HepG2 (cell line): ENCODE measurements at regions not wholly inside any gene's neighbourhood (a gene's known extent, or its start where the extent isn't known, plus 50 kb on each side); places are given as distances from the start of the nearest gene placed in this dataset.

ENCODE experiments used
- ATF1 ChIP-seq: IDR thresholded peaks from 2 replicates; pipeline ENCODE4 v1.6.1; 2016; ENCODE audit warnings: mild to moderate bottlenecking, control low read depth
- CERS6 ChIP-seq: sonication (generic); formaldehyde crosslinking; IDR thresholded peaks from 2 replicates; pipeline ENCODE4 v1.5.0; 2020; ENCODE audit warnings: missing genetic modification reagents
- CHD4 ChIP-seq: fragments of 200-600 bp; sonication (generic); IDR thresholded peaks from 2 replicates; pipeline ENCODE4 v1.7.0; 2017; ENCODE audit warnings: mild to moderate bottlenecking, low read length, borderline replicate concordance
- DMTF1 ChIP-seq: sonication (generic); formaldehyde crosslinking; IDR thresholded peaks from 2 replicates; pipeline ENCODE4 v1.4.0; 2020; ENCODE audit warnings: mild to moderate bottlenecking, missing genetic modification reagents
- EP300 ChIP-seq, 3 experiments: sonication (generic) in 1 of 3; formaldehyde crosslinking in 1 of 3; IDR thresholded peaks; 2 replicates each; pipeline versions ENCODE4 v1.5.1 to v1.6.1; 2011 to 2020; ENCODE audit warnings: low read depth in 2 of 3, low read length in 2 of 3, borderline replicate concordance in 1 of 3, improper control_type of control experiment in 1 of 3, mild to moderate bottlenecking in 1 of 3, missing genetic modification reagents in 1 of 3, moderate library complexity in 1 of 3
- IKZF4 ChIP-seq: sonication (generic); formaldehyde crosslinking; IDR thresholded peaks from 2 replicates; pipeline ENCODE4 v1.5.1; 2020; ENCODE audit warnings: borderline replicate concordance, mild to moderate bottlenecking, low read depth, missing genetic modification reagents; ENCODE audit errors: not compliant biosample characterization
- ISX ChIP-seq: sonication (generic); formaldehyde crosslinking; conservative IDR thresholded peaks from 2 replicates; pipeline ENCODE4 v1.5.0; 2020; ENCODE audit warnings: missing genetic modification reagents
- MAFK ChIP-seq, 2 experiments: IDR thresholded peaks in 1 of 2; conservative IDR thresholded peaks in 1 of 2; 2 replicates each; pipeline ENCODE4 v1.6.1; 2011; ENCODE audit warnings: improper control_type of control experiment in 2 of 2, low read length in 2 of 2
- MTA3 ChIP-seq: sonication (generic); formaldehyde crosslinking; IDR thresholded peaks from 2 replicates; pipeline ENCODE4 v1.4.0; 2020; ENCODE audit warnings: missing genetic modification reagents
- NAIF1 ChIP-seq: sonication (generic); formaldehyde crosslinking; IDR thresholded peaks from 2 replicates; pipeline ENCODE4 v1.5.0; 2020; ENCODE audit warnings: mild to moderate bottlenecking, missing genetic modification reagents, borderline replicate concordance
- PAXIP1 ChIP-seq: sonication (generic); formaldehyde crosslinking; conservative IDR thresholded peaks from 2 replicates; pipeline ENCODE4 v1.4.0; 2020; ENCODE audit warnings: mild to moderate bottlenecking, missing genetic modification reagents, moderate library complexity
- SP4 ChIP-seq: sonication (generic); formaldehyde crosslinking; IDR thresholded peaks from 2 replicates; pipeline ENCODE4 v1.8.1; 2023; ENCODE audit warnings: mild to moderate bottlenecking, missing genetic modification reagents
- U2AF2 ChIP-seq: fragments of 200-400 bp; formaldehyde crosslinking; IDR thresholded peaks from 2 replicates; pipeline ENCODE4 v1.6.1; 2017; ENCODE audit warnings: low read depth, mild to moderate bottlenecking, low read length
- ZFX ChIP-seq: sonication (generic); formaldehyde crosslinking; IDR thresholded peaks from 2 replicates; pipeline ENCODE4 v1.4.0; 2020; ENCODE audit warnings: mild to moderate bottlenecking, low read depth, missing genetic modification reagents, moderate library complexity
- ZMYM2 ChIP-seq: sonication (generic); formaldehyde crosslinking; IDR thresholded peaks from 2 replicates; pipeline ENCODE4 v1.8.0; 2022; ENCODE audit warnings: mild to moderate bottlenecking, missing genetic modification reagents
- ZNF160 ChIP-seq: sonication (generic); formaldehyde crosslinking; IDR thresholded peaks from 2 replicates; pipeline ENCODE4 v1.8.0; 2022; ENCODE audit warnings: mild to moderate bottlenecking, inconsistent platforms, missing genetic modification reagents
- ZNF446 ChIP-seq: sonication (generic); formaldehyde crosslinking; IDR thresholded peaks from 2 replicates; pipeline ENCODE4 v1.5.0; 2020; ENCODE audit warnings: mild to moderate bottlenecking, missing genetic modification reagents
- ZNF598 ChIP-seq: sonication (generic); formaldehyde crosslinking; IDR thresholded peaks from 2 replicates; pipeline ENCODE4 v1.5.1; 2020; ENCODE audit warnings: mild to moderate bottlenecking, missing genetic modification reagents, borderline replicate concordance
- ZNF605 ChIP-seq: sonication (generic); formaldehyde crosslinking; IDR thresholded peaks from 2 replicates; pipeline ENCODE4 v1.8.0; 2022; ENCODE audit warnings: mild to moderate bottlenecking, missing genetic modification reagents
- ZNF607 ChIP-seq: sonication (generic); formaldehyde crosslinking; IDR thresholded peaks from 2 replicates; pipeline ENCODE4 v1.5.1; 2020; ENCODE audit warnings: missing genetic modification reagents, mild to moderate bottlenecking, borderline replicate concordance
- ZNF709 ChIP-seq: sonication (generic); formaldehyde crosslinking; IDR thresholded peaks from 2 replicates; pipeline ENCODE4 v1.5.0; 2020; ENCODE audit warnings: mild to moderate bottlenecking, missing genetic modification reagents
- ZNF790 ChIP-seq: sonication (generic); formaldehyde crosslinking; IDR thresholded peaks from 2 replicates; pipeline ENCODE4 v1.8.0; 2022; ENCODE audit warnings: missing genetic modification reagents, mild to moderate bottlenecking, borderline replicate concordance

DNA sequence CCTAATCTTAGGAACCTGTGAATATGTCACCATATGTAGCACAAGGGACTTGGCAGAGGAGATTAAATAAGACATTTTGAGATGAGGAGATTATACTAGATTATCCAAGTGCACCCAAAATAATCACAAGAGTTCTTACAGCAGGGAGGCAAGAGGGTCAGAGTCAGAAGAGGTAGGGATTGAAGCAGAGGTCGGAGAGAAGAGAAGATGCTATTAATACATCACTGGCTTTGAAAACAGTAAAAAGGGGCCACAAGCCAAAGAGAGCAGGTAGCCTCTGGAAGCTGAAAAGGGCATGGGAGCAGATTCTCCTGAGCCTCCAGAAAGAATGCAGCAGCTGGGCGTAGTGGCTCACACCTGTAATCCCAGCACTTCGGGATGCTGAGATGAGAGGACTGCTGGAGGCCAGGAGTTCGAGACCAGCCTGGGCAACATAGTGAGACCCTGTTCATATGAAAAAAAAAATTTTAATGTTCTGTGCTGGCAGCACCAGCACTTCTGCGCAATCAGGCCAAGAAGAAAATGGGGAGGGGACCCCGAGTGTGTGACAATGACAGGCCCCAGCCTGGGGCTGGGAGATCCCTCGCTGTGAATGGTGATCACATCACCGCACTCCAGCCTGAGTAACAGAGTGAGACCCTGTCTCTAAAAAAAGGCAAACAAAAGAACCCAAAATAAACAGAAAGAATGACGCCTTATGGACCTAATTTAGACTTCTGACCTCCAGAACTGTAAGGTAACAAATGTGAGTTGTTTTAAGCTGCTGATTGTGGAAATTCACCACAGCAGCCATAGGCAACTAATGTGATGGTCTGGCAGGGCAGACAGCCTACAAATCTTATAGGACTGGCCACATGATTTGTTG lies 275.4 kb downstream of the MRTFB start (continued):
- TF ChIP-seq MTA3 (no peak), NAIF1 (CRISPR knock-in tag) (peak; percentile 61; the same call in 1 of the 2 replicates), ZNF446 (CRISPR knock-in tag) (0 out of 2 replicates have a peak, but pooled peaks have one; percentile 21), MAFK (conservative IDR thresholded peaks at IDR 0.05 in 1 of 2, IDR thresholded peaks at IDR 0.05 in 1 of 2; ENCODE audit: low read length in 2 of 2) (no peak), SP4 (CRISPR knock-in tag) (peak; percentile 34; the same call in 1 of the 2 replicates), CERS6 (CRISPR knock-in tag) (no peak), ZNF709 (0 out of 2 replicates have a peak, but pooled peaks have one; percentile 19), ZNF160 (CRISPR knock-in tag) (no peak), ZNF790 (CRISPR knock-in tag) (peak; percentile 18; the same call in 1 of the 2 replicates), ATF1 (CRISPR knock-in tag) (0 out of 2 replicates have a peak, but pooled peaks have one; percentile 27), CHD4 (peak; percentile 27), ZNF598 (CRISPR knock-in tag) (no peak; the same call in 1 of the 2 replicates), U2AF2 (no peak), ZNF605 (peak; percentile 8; the same call in 1 of the 2 replicates), IKZF4 (peak; percentile 23), ISX (CRISPR knock-in tag) (no peak), PAXIP1 (CRISPR knock-in tag) (peak; percentile 83), DMTF1 (CRISPR knock-in tag) (no peak), ZFX (CRISPR knock-in tag) (0 out of 2 replicates have a peak, but pooled peaks have one; percentile 17), ZNF607 (0 out of 2 replicates have a peak, but pooled peaks have one; percentile 21), EP300 (IDR thresholded peaks at IDR 0.05; ENCODE audit: low read depth in 2 of 2, low read length in 2 of 2) (peak in 1 of 2 experiments; percentile 61; a peak in 2 of 4 replicates), EP300 (CRISPR knock-in tag; IDR thresholded peaks at IDR 0.05; ENCODE audit: borderline replicate concordance) (no peak), ZMYM2 (CRISPR knock-in tag) (peak; percentile 2; the same call in 1 of the 2 replicates)
